ENCODE measurements at regions not wholly inside any gene's neighbourhood (a gene's known extent, or its start where the extent isn't known, plus 50 kb on each side); places are given as distances from the start of the nearest gene placed in this dataset.

DNA sequence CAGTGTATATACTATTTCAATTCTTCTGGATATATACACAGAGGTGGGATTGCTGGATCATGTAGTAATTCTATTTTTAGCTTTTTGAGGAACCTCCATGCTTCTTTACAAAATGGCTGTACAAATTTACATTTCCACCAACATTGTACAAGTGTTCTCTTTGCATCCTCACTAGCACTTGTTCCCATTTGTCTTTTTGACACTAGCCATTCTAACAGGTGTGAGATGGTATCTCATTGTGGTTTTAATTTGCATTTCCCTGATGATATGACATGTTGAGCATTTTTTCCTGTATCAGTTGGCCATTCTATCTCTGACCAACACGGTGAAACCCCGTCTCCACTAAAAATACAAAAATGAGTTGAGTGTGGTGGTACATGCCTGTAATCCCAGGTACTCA, 68.1 kb upstream of the PMEPA1 start:
- no peak overlapping the region for H3K4me3 ChIP-seq (replicated peaks; ENCODE audit: insufficient read depth, low read length)
- TF ChIP-seq SPI1 (IDR thresholded peaks at IDR 0.05; ENCODE audit: borderline replicate concordance, low read depth) = no peak
- no peak for DNase-seq (ENCODE audit: low read depth in 1 of 2, low spot score in 1 of 2)
- H3K27me3 ChIP-seq (ENCODE audit: insufficient read depth, poor library complexity, severe bottlenecking) = no peaks in the 10 kb centered on the region
- H3K27ac ChIP-seq (replicated peaks) = no peak overlapping the region

DNA sequence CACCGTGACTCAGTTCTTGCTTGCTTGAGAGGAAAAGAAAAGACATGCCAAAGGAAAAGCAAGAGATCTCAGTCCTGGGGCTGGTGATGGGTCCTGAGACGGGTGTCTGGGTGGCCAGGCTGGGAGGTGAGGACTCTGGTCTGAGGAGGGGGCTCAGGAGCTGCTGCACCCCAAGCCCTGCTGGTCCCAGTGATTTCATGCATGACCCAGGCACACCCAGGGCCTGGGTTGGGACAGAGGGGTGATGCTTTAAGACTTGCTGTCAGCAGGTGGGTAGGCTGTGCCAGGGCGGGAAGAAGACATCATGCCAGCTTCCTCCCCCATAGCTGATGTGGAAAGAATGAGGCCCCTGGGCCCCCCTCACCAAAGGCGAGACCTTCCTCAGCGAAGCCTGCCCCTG, 65.1 kb upstream of the PMEPA1 start:
- no peak overlapping the region for H3K4me3 ChIP-seq (replicated peaks; ENCODE audit: insufficient read depth, low read length)
- no peak overlapping the region for H3K27ac ChIP-seq (replicated peaks)
- no peak for TF ChIP-seq SPI1 (IDR thresholded peaks at IDR 0.05; ENCODE audit: borderline replicate concordance, low read depth)
- no peak for TF ChIP-seq GABPA (IDR thresholded peaks at IDR 0.05; ENCODE audit: low read depth)
- TF ChIP-seq, protein P1, sequence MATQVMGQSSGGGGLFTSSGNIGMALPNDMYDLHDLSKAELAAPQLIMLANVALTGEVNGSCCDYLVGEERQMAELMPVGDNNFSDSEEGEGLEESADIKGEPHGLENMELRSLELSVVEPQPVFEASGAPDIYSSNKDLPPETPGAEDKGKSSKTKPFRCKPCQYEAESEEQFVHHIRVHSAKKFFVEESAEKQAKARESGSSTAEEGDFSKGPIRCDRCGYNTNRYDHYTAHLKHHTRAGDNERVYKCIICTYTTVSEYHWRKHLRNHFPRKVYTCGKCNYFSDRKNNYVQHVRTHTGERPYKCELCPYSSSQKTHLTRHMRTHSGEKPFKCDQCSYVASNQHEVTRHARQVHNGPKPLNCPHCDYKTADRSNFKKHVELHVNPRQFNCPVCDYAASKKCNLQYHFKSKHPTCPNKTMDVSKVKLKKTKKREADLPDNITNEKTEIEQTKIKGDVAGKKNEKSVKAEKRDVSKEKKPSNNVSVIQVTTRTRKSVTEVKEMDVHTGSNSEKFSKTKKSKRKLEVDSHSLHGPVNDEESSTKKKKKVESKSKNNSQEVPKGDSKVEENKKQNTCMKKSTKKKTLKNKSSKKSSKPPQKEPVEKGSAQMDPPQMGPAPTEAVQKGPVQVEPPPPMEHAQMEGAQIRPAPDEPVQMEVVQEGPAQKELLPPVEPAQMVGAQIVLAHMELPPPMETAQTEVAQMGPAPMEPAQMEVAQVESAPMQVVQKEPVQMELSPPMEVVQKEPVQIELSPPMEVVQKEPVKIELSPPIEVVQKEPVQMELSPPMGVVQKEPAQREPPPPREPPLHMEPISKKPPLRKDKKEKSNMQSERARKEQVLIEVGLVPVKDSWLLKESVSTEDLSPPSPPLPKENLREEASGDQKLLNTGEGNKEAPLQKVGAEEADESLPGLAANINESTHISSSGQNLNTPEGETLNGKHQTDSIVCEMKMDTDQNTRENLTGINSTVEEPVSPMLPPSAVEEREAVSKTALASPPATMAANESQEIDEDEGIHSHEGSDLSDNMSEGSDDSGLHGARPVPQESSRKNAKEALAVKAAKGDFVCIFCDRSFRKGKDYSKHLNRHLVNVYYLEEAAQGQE (IDR thresholded peaks at IDR 0.05; ENCODE audit: insufficient replicate concordance, low read depth) = no peak
- TF ChIP-seq POLR2AphosphoS5 (IDR thresholded peaks at IDR 0.05; ENCODE audit: low read depth) = no peak
- TF ChIP-seq, protein P2, sequence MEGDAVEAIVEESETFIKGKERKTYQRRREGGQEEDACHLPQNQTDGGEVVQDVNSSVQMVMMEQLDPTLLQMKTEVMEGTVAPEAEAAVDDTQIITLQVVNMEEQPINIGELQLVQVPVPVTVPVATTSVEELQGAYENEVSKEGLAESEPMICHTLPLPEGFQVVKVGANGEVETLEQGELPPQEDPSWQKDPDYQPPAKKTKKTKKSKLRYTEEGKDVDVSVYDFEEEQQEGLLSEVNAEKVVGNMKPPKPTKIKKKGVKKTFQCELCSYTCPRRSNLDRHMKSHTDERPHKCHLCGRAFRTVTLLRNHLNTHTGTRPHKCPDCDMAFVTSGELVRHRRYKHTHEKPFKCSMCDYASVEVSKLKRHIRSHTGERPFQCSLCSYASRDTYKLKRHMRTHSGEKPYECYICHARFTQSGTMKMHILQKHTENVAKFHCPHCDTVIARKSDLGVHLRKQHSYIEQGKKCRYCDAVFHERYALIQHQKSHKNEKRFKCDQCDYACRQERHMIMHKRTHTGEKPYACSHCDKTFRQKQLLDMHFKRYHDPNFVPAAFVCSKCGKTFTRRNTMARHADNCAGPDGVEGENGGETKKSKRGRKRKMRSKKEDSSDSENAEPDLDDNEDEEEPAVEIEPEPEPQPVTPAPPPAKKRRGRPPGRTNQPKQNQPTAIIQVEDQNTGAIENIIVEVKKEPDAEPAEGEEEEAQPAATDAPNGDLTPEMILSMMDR (IDR thresholded peaks at IDR 0.05; ENCODE audit: insufficient read depth, low read length) = no peak
- no peak for DNase-seq (ENCODE audit: low read depth in 1 of 2, low spot score in 1 of 2)
- no peaks in the 10 kb centered on the region for H3K27me3 ChIP-seq (ENCODE audit: insufficient read depth, poor library complexity, severe bottlenecking)

DNA sequence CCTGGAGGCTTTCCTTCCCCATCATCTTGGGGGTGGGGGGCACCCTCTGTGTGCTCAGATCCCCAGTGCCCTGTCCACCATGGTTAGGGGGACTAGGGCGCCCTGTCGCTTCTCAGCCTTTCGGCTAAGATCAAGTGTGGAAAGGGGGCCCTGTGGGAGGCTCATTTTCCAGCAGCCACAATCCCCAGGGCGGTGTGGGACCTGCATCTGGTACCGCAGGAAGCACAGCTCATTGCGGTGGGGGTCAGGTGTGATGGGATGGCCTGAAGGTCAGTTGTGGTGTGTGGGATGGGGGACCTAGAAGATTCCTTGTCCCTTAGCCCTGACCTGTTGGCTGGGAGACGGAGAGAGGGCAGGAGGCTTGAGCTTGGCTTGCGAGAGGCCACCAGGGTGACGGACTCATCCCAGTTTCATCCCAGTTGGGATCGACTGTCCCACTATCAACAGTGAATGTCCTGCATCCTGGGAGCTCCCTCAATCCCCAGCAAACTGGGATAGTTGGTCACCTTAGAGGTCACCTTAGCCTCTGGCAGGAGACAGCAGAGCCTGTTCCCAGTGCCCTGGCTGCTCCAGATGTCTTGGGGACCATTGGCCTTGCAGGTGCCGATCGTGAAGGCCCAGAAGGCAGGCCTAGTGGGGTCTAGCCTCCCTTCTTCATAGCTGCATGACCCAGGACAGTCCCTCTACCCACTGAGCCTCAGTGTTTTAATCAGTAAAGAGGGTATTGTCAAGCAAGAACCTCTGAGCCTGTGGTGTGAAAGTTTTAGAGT, 64.5 kb upstream of the PMEPA1 start:
- Histone ChIP-seq H3K27me3 (ENCODE audit: insufficient read depth, poor library complexity, severe bottlenecking) (no peaks in the 10 kb centered on the region), H3K27ac (replicated peaks) (no peak overlapping the region), H3K4me3 (replicated peaks; ENCODE audit: insufficient read depth, low read length) (no peak overlapping the region)
- DNase-seq (ENCODE audit: low read depth in 1 of 2, low spot score in 1 of 2) = no peak
- no peak for TF ChIP-seq GABPA (IDR thresholded peaks at IDR 0.05; ENCODE audit: low read depth)
- TF ChIP-seq, protein P2 (IDR thresholded peaks at IDR 0.05; ENCODE audit: insufficient read depth, low read length) = no peak
- TF ChIP-seq POLR2AphosphoS5 (IDR thresholded peaks at IDR 0.05; ENCODE audit: low read depth) = no peak
- TF ChIP-seq, protein P1 (IDR thresholded peaks at IDR 0.05; ENCODE audit: insufficient replicate concordance, low read depth) = no peak
- TF ChIP-seq SPI1 (IDR thresholded peaks at IDR 0.05; ENCODE audit: borderline replicate concordance, low read depth) = no peak

DNA sequence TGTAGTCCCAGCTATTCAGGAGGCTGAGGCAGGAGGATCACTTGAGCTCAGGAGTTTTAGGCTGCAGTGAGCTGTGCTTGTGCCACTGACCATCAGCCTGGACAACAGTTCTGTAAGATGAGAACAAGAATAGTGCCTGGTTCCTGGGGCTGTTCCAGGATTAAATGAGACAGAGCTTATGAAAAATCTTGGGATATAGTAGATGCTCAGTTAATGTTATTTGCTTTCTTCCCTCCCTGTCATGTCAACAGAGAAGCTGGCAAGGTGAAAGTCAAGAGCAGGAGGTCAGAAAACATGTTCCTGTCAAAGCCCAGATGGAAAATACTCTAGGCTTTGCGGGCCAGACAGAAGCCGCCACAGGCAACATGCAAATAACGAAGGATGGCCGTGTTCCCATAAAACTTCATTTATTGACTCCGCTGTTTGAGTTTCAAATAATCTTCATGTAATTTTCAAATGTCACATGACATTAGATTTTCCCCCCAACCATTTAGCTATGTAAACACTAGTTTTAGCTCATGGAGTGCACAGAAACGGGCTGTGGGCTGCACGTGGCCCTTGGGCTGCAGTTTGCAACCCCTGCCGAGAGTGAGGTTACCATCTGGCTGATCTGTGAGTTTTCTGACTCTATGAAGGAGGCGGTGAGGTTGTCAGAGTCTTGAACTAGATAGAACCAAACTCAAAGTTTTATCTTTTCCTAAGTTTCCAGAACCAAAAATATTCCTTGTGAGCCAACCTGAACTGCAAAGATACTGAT, 63.4 kb upstream of the PMEPA1 start:
- no peak for DNase-seq (ENCODE audit: low read depth in 1 of 2, low spot score in 1 of 2)
- Histone ChIP-seq H3K4me3 (replicated peaks; ENCODE audit: insufficient read depth, low read length) (no peak overlapping the region), H3K27ac (replicated peaks) (no peak overlapping the region), H3K27me3 (ENCODE audit: insufficient read depth, poor library complexity, severe bottlenecking) (no peaks in the 10 kb centered on the region)
- no peak for TF ChIP-seq SPI1 (IDR thresholded peaks at IDR 0.05; ENCODE audit: borderline replicate concordance, low read depth)
- TF ChIP-seq, protein P2 (IDR thresholded peaks at IDR 0.05; ENCODE audit: insufficient read depth, low read length) = no peak
- TF ChIP-seq GABPA (IDR thresholded peaks at IDR 0.05; ENCODE audit: low read depth) = no peak
- TF ChIP-seq POLR2AphosphoS5 (IDR thresholded peaks at IDR 0.05; ENCODE audit: low read depth) = no peak
- TF ChIP-seq, protein P1 (IDR thresholded peaks at IDR 0.05; ENCODE audit: insufficient replicate concordance, low read depth) = no peak
